HEK293 (cell line): ENCODE measurements at regions not wholly inside any gene's neighbourhood (a gene's known extent, or its start where the extent isn't known, plus 50 kb on each side); places are given as distances from the start of the nearest gene placed in this dataset.

ENCODE experiments used
- MEIS1 ChIP-seq: sonication (generic); formaldehyde crosslinking; IDR thresholded peaks from 2 replicates; pipeline ENCODE4 v1.8.1; 2022; ENCODE audit warnings: missing genetic modification reagents, mild to moderate bottlenecking, borderline replicate concordance
- PBX3 ChIP-seq: sonication (generic); formaldehyde crosslinking; IDR thresholded peaks from 2 replicates; pipeline ENCODE4 v1.8.1; 2022; ENCODE audit warnings: mild to moderate bottlenecking, moderate library complexity, missing genetic modification reagents
- SCRT2 ChIP-seq: fragments of 450-650 bp; formaldehyde crosslinking; IDR thresholded peaks from 2 replicates; pipeline ENCODE4 v1.5.1; 2016; ENCODE audit warnings: missing biosample characterization, missing genetic modification characterization
- ZNF26 ChIP-seq: fragments of 450-650 bp; formaldehyde crosslinking; IDR thresholded peaks from 2 replicates; pipeline ENCODE4 v1.5.1; 2016; ENCODE audit warnings: missing biosample characterization, missing genetic modification characterization
- ZNF311 ChIP-seq: fragments of 450-650 bp; formaldehyde crosslinking; IDR thresholded peaks from 2 replicates; pipeline ENCODE4 v1.5.1; 2017; ENCODE audit warnings: missing biosample characterization, missing genetic modification characterization, borderline replicate concordance
- ZNF629 ChIP-seq: fragments of 450-650 bp; formaldehyde crosslinking; IDR thresholded peaks from 2 replicates; pipeline ENCODE4 v1.5.1; 2017; ENCODE audit warnings: missing biosample characterization, missing genetic modification characterization
- ZNF747 ChIP-seq: fragments of 450-650 bp; formaldehyde crosslinking; IDR thresholded peaks from 2 replicates; pipeline ENCODE4 v1.5.1; 2016; ENCODE audit warnings: missing biosample characterization, missing genetic modification characterization
- ZNF776 ChIP-seq: fragments of 450-650 bp; formaldehyde crosslinking; IDR thresholded peaks from 2 replicates; pipeline ENCODE4 v1.5.0; 2017; ENCODE audit warnings: missing biosample characterization, missing genetic modification characterization, borderline replicate concordance
- TF ChIP-seq, protein P1 (sequence below): fragments of 450-650 bp; formaldehyde crosslinking; IDR thresholded peaks from 2 replicates; pipeline ENCODE4 v1.5.1; 2016; ENCODE audit warnings: missing biosample characterization, missing genetic modification characterization
- TF ChIP-seq, protein P2 (sequence below): fragments of 450-650 bp; formaldehyde crosslinking; IDR thresholded peaks from 2 replicates; pipeline ENCODE4 v1.5.1; 2016; ENCODE audit warnings: missing biosample characterization, missing genetic modification characterization
- TF ChIP-seq, protein P3 (sequence below): fragments of 450-650 bp; formaldehyde crosslinking; IDR thresholded peaks from 2 replicates; pipeline ENCODE4 v1.5.1; 2016; ENCODE audit warnings: missing biosample characterization, missing genetic modification characterization
- TF ChIP-seq, protein P4 (sequence below): fragments of 450-650 bp; IDR thresholded peaks from 2 replicates; pipeline ENCODE4 v1.5.1; 2018; ENCODE audit warnings: missing biosample characterization, missing genetic modification characterization

- no peak for TF ChIP-seq SCRT2 (tag by site-specific recombination)
- TF ChIP-seq, protein P1, sequence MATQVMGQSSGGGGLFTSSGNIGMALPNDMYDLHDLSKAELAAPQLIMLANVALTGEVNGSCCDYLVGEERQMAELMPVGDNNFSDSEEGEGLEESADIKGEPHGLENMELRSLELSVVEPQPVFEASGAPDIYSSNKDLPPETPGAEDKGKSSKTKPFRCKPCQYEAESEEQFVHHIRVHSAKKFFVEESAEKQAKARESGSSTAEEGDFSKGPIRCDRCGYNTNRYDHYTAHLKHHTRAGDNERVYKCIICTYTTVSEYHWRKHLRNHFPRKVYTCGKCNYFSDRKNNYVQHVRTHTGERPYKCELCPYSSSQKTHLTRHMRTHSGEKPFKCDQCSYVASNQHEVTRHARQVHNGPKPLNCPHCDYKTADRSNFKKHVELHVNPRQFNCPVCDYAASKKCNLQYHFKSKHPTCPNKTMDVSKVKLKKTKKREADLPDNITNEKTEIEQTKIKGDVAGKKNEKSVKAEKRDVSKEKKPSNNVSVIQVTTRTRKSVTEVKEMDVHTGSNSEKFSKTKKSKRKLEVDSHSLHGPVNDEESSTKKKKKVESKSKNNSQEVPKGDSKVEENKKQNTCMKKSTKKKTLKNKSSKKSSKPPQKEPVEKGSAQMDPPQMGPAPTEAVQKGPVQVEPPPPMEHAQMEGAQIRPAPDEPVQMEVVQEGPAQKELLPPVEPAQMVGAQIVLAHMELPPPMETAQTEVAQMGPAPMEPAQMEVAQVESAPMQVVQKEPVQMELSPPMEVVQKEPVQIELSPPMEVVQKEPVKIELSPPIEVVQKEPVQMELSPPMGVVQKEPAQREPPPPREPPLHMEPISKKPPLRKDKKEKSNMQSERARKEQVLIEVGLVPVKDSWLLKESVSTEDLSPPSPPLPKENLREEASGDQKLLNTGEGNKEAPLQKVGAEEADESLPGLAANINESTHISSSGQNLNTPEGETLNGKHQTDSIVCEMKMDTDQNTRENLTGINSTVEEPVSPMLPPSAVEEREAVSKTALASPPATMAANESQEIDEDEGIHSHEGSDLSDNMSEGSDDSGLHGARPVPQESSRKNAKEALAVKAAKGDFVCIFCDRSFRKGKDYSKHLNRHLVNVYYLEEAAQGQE (tag by site-specific recombination) = no peak
- TF ChIP-seq ZNF776 (tag by site-specific recombination) = no peak
- TF ChIP-seq MEIS1 (CRISPR knock-in tag) = no peak
- TF ChIP-seq ZNF747 (tag by site-specific recombination) = no peak
- TF ChIP-seq ZNF26 (tag by site-specific recombination) = no peak
- TF ChIP-seq, protein P2, sequence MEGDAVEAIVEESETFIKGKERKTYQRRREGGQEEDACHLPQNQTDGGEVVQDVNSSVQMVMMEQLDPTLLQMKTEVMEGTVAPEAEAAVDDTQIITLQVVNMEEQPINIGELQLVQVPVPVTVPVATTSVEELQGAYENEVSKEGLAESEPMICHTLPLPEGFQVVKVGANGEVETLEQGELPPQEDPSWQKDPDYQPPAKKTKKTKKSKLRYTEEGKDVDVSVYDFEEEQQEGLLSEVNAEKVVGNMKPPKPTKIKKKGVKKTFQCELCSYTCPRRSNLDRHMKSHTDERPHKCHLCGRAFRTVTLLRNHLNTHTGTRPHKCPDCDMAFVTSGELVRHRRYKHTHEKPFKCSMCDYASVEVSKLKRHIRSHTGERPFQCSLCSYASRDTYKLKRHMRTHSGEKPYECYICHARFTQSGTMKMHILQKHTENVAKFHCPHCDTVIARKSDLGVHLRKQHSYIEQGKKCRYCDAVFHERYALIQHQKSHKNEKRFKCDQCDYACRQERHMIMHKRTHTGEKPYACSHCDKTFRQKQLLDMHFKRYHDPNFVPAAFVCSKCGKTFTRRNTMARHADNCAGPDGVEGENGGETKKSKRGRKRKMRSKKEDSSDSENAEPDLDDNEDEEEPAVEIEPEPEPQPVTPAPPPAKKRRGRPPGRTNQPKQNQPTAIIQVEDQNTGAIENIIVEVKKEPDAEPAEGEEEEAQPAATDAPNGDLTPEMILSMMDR (tag by site-specific recombination) = no peak
- TF ChIP-seq PBX3 (CRISPR knock-in tag) = no peak
- TF ChIP-seq, protein P3, sequence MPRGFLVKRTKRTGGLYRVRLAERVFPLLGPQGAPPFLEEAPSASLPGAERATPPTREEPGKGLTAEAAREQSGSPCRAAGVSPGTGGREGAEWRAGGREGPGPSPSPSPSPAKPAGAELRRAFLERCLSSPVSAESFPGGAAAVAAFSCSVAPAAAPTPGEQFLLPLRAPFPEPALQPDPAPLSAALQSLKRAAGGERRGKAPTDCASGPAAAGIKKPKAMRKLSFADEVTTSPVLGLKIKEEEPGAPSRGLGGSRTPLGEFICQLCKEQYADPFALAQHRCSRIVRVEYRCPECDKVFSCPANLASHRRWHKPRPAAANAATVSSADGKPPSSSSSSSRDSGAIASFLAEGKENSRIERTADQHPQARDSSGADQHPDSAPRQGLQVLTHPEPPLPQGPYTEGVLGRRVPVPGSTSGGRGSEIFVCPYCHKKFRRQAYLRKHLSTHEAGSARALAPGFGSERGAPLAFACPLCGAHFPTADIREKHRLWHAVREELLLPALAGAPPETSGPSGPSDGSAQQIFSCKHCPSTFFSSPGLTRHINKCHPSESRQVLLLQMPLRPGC (tag by site-specific recombination) = no peak
- TF ChIP-seq ZNF311 (tag by site-specific recombination) = no peak
- no peak for TF ChIP-seq ZNF629 (tag by site-specific recombination)
- TF ChIP-seq, protein P4, sequence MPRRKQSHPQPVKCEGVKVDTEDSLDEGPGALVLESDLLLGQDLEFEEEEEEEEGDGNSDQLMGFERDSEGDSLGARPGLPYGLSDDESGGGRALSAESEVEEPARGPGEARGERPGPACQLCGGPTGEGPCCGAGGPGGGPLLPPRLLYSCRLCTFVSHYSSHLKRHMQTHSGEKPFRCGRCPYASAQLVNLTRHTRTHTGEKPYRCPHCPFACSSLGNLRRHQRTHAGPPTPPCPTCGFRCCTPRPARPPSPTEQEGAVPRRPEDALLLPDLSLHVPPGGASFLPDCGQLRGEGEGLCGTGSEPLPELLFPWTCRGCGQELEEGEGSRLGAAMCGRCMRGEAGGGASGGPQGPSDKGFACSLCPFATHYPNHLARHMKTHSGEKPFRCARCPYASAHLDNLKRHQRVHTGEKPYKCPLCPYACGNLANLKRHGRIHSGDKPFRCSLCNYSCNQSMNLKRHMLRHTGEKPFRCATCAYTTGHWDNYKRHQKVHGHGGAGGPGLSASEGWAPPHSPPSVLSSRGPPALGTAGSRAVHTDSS = no peak
Observed at GRCh38 chr4:10182446-10183424, 66.1 kb upstream of the WDR1 start.
